Panc1 (cell line): ENCODE measurements at regions not wholly inside any gene's neighbourhood (a gene's known extent, or its start where the extent isn't known, plus 50 kb on each side); places are given as distances from the start of the nearest gene placed in this dataset.

Experiments
- ATAC-seq: fragments of 200-7000 bp; cut with Tn5 transposase; 2 replicates; pipeline ENCODE4 v1.9.1; 2020; ENCODE audit warnings: mild to moderate bottlenecking, moderate library complexity
- BruUV-seq: library from RNA; stranded (reverse); fragments of 400-500 nt; replicated peaks from 2 replicates; lab custom pipeline; 2021; lab: Mats Ljungman, UMichigan
- CTCF ChIA-PET: fragments of 300-600 bp; sonication (Branson Sonifier 250); formaldehyde crosslinking; loops from one replicate; lab custom pipeline; 2022; ENCODE audit warnings: antibody characterized with exemption; lab: Charles Lee
- POLR2A ChIA-PET: fragments of 300-600 bp; sonication (Branson Sonifier 250); formaldehyde crosslinking; loops from one replicate; lab custom pipeline; 2022; ENCODE audit warnings: antibody characterized with exemption; lab: Charles Lee
- DNase-seq: peaks from one replicate; pipeline ENCODE4 v3.0.0-alpha.2; 2010; ENCODE audit warnings: low read depth, low spot score
- H3K27ac ChIP-seq: 2 replicates; pipeline ENCODE4 v1.5.1; 2011; ENCODE audit warnings: mild to moderate bottlenecking, low read length, inconsistent platforms
- H3K27me3 ChIP-seq: fragments of 200-500 bp; sonication (Bioruptor generic); 2 replicates; pipeline ENCODE4 v1.6.0; 2014; ENCODE audit warnings: low read length, inconsistent platforms; ENCODE audit not compliant: control insufficient read depth, insufficient read depth
- H3K36me3 ChIP-seq: fragments of 200-500 bp; sonication (Bioruptor generic); 2 replicates; pipeline ENCODE4 v1.5.1; 2014; ENCODE audit warnings: inconsistent platforms, mild to moderate bottlenecking, low read length, moderate library complexity; ENCODE audit not compliant: control insufficient read depth, insufficient read depth
- H3K4me1 ChIP-seq: 2 replicates; pipeline ENCODE4 v1.5.1; 2011; ENCODE audit warnings: inconsistent platforms, mild to moderate bottlenecking, low read length, moderate library complexity; ENCODE audit not compliant: control insufficient read depth, insufficient read depth
- H3K4me3 ChIP-seq, 2 experiments: 2 replicates each; pipeline ENCODE4 v1.5.1; 2011 to 2012; ENCODE audit warnings: low read depth in 2 of 2, low read length in 2 of 2, mild to moderate bottlenecking in 2 of 2, inconsistent platforms in 1 of 2, moderate library complexity in 1 of 2
- H3K9me3 ChIP-seq: fragments of 200-500 bp; sonication (Bioruptor generic); 2 replicates; pipeline ENCODE4 v1.5.1; 2014; ENCODE audit warnings: low read depth, mild to moderate bottlenecking, inconsistent platforms, low read length, moderate library complexity; ENCODE audit not compliant: control insufficient read depth, insufficient read depth
- POLR2AphosphoS5 ChIP-seq: IDR thresholded peaks from 2 replicates; pipeline ENCODE4 v1.6.1; 2012; ENCODE audit warnings: mild to moderate bottlenecking, low read depth, low read length, moderate library complexity
- REST ChIP-seq, 2 experiments: IDR thresholded peaks; 2 replicates each; pipeline ENCODE4 v1.6.1; 2011 to 2012; ENCODE audit warnings: low read depth in 2 of 2, control low read depth in 1 of 2, low read length in 1 of 2, mild to moderate bottlenecking in 1 of 2, moderate library complexity in 1 of 2; ENCODE audit not compliant: insufficient read depth in 1 of 2
- SIN3A ChIP-seq: IDR thresholded peaks from 2 replicates; pipeline ENCODE4 v1.6.1; 2012; ENCODE audit warnings: low read depth, mild to moderate bottlenecking, low read length, moderate library complexity, borderline replicate concordance; ENCODE audit not compliant: insufficient read depth
- TCF7L2 ChIP-seq: IDR thresholded peaks from 2 replicates; pipeline ENCODE4 v1.6.1; 2011; ENCODE audit warnings: mild to moderate bottlenecking, low read depth, low read length, inconsistent platforms
- in situ Hi-C: cut with HindIII; loops from 2 replicates; pipeline ENCODE4 v1.10.0; 2016; ENCODE audit warnings: low sequenced_read_pairs, low pct_unique_long_range_greater_than_20kb
- intact Hi-C: fragments of 100-400 bp; cut with micrococcal nuclease; formaldehyde crosslinking; loops from one replicate; pipeline ENCODE4 v1.10.0; 2022; ENCODE audit not compliant: unreplicated experiment
- TF ChIP-seq, protein P1 (sequence below): fragments of 450-650 bp; IDR thresholded peaks from 2 replicates; pipeline ENCODE4 v1.5.1; 2017; ENCODE audit warnings: mild to moderate bottlenecking

DNA sequence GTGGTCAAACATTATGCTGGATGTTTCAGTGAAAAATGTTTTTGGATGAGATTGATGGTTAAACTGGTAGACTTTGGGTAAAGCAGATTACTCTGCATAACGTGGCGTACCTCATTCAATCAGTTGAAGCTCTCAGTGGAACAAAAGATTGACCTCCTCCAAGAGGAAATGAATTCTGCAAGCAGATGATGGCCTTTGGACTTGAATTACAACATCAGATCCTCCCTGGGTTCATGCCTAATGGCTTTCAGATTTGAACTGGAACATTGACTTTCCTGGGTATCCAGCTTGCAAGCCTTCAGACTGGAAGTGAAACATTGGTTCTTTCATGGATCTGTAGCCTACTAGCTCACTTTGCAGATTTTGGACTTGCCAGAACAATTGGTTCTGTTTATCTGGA is 169.3 kb upstream of the MALRD1 start:
- DNase-seq (no peak), ATAC-seq (no peak)
- BruUV-seq, result no TSS peak
- POLR2A ChIA-PET, result no interaction called here
- Histone ChIP-seq H3K36me3 (no peaks in the 10 kb centered on the region), H3K9me3 (no peaks in the 10 kb centered on the region), H3K4me1 (no peaks in the 10 kb centered on the region), H3K27me3 (no peaks in the 10 kb centered on the region), H3K4me3 (no peak overlapping the region), H3K27ac (no peak overlapping the region)
- TF ChIP-seq REST (IDR thresholded peaks at IDR 0.05; ENCODE audit: insufficient read depth in 1 of 2, low read depth in 2 of 2, low read length in 1 of 2), result no peak
- in situ Hi-C loops (no loop called here), intact Hi-C loops (no loop called here)
- CTCF ChIA-PET, result no interaction called here

DNA sequence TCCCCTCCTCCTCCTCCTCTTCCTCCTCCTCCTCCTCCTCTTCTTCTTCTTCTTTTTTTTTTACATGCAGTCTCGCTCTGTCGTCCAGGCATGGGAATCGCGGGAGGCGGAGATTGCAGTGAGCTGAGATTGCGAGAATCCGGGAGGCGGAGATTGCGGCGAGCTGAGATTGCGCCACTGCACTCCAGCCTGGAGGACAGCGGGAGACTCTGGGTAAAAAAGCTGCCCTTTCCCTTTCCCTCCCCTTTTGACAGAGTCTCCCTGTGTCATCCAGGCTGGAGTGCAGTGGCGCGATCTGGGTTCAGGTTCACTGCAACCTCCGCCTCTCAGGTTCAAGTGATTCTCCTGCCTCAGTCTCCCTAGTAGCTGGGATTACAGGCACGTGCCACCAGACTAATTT is 168.1 kb upstream of the MALRD1 start:
- H3K4me3 ChIP-seq, result no peak overlapping the region
- no peaks in the 10 kb centered on the region for H3K9me3 ChIP-seq
- in situ Hi-C loops, result no loop called here
- TF ChIP-seq SIN3A, result no peak
- TF ChIP-seq REST (IDR thresholded peaks at IDR 0.05; ENCODE audit: insufficient read depth in 1 of 2, low read depth in 2 of 2, low read length in 1 of 2), result no peak
- TF ChIP-seq POLR2AphosphoS5, result no peak
- no peak for TF ChIP-seq TCF7L2
- TF ChIP-seq, protein P1, sequence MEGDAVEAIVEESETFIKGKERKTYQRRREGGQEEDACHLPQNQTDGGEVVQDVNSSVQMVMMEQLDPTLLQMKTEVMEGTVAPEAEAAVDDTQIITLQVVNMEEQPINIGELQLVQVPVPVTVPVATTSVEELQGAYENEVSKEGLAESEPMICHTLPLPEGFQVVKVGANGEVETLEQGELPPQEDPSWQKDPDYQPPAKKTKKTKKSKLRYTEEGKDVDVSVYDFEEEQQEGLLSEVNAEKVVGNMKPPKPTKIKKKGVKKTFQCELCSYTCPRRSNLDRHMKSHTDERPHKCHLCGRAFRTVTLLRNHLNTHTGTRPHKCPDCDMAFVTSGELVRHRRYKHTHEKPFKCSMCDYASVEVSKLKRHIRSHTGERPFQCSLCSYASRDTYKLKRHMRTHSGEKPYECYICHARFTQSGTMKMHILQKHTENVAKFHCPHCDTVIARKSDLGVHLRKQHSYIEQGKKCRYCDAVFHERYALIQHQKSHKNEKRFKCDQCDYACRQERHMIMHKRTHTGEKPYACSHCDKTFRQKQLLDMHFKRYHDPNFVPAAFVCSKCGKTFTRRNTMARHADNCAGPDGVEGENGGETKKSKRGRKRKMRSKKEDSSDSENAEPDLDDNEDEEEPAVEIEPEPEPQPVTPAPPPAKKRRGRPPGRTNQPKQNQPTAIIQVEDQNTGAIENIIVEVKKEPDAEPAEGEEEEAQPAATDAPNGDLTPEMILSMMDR, result no peak
- no peaks in the 10 kb centered on the region for H3K4me1 ChIP-seq
- H3K27ac ChIP-seq, result no peak overlapping the region
- intact Hi-C loops, result no loop called here
- DNase-seq (no peak), ATAC-seq (no peak)
- no peaks in the 10 kb centered on the region for H3K27me3 ChIP-seq
- no peaks in the 10 kb centered on the region for H3K36me3 ChIP-seq
- ChIA-PET CTCF (no interaction called here), POLR2A (no interaction called here)
- no TSS peak for BruUV-seq
